SK-N-SH treated with all-trans-retinoic acid at 6 μM for 48 hours (cell line): ENCODE measurements at regions not wholly inside any gene's neighbourhood (a gene's known extent, or its start where the extent isn't known, plus 50 kb on each side); places are given as distances from the start of the nearest gene placed in this dataset.

ENCODE experiments used
- RARB ChIP-seq: fragments of 250-450 bp; sonication (Bioruptor Pico); IDR thresholded peaks from 2 replicates; pipeline ENCODE4 v1.8.0; 2021; ENCODE audit warnings: mild to moderate bottlenecking, moderate library complexity
- TF ChIP-seq, protein P1 (sequence below): fragments of 250-450 bp; sonication (Bioruptor Pico); IDR thresholded peaks from 2 replicates; pipeline ENCODE4 v1.5.1; 2020; ENCODE audit warnings: low read depth, mild to moderate bottlenecking, moderate library complexity
- TF ChIP-seq, protein P2 (sequence below): fragments of 250-450 bp; sonication (Bioruptor Pico); IDR thresholded peaks from 2 replicates; pipeline ENCODE4 v1.8.0; 2020; ENCODE audit warnings: mild to moderate bottlenecking, moderate library complexity, borderline replicate concordance

DNA sequence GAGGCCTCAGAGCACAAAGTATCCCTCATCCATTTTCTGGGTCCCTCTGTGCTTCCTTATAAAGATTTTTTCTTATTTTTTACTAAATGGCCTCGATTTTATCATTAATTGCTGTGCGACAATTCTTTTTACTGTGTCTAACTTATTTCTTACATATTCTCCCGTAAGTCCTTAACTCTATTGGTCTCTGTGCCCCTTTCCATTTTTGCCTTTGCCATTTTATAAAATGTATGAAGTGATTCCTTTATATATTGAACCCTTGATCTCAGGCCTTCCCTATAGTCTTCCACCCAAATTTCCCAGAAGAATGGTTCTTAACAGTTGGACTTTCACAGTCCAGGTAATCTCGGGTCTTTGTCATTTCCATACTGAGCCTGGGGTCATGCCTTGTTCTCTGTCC, 55.0 kb upstream of the ESRRB start:
- TF ChIP-seq, protein P1, sequence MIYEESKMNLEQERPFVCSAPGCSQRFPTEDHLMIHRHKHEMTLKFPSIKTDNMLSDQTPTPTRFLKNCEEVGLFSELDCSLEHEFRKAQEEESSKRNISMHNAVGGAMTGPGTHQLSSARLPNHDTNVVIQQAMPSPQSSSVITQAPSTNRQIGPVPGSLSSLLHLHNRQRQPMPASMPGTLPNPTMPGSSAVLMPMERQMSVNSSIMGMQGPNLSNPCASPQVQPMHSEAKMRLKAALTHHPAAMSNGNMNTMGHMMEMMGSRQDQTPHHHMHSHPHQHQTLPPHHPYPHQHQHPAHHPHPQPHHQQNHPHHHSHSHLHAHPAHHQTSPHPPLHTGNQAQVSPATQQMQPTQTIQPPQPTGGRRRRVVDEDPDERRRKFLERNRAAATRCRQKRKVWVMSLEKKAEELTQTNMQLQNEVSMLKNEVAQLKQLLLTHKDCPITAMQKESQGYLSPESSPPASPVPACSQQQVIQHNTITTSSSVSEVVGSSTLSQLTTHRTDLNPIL = no peak
- no peak for TF ChIP-seq RARB (CRISPR knock-in tag)
- TF ChIP-seq, protein P2, sequence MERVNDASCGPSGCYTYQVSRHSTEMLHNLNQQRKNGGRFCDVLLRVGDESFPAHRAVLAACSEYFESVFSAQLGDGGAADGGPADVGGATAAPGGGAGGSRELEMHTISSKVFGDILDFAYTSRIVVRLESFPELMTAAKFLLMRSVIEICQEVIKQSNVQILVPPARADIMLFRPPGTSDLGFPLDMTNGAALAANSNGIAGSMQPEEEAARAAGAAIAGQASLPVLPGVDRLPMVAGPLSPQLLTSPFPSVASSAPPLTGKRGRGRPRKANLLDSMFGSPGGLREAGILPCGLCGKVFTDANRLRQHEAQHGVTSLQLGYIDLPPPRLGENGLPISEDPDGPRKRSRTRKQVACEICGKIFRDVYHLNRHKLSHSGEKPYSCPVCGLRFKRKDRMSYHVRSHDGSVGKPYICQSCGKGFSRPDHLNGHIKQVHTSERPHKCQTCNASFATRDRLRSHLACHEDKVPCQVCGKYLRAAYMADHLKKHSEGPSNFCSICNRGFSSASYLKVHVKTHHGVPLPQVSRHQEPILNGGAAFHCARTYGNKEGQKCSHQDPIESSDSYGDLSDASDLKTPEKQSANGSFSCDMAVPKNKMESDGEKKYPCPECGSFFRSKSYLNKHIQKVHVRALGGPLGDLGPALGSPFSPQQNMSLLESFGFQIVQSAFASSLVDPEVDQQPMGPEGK (CRISPR knock-in tag) = no peak
